ENCODE measurements at regions not wholly inside any gene's neighbourhood (a gene's known extent, or its start where the extent isn't known, plus 50 kb on each side); places are given as distances from the start of the nearest gene placed in this dataset.
A peak's percentile ranks its signal among the peaks of the same experiment; 100 is the strongest.

DNA sequence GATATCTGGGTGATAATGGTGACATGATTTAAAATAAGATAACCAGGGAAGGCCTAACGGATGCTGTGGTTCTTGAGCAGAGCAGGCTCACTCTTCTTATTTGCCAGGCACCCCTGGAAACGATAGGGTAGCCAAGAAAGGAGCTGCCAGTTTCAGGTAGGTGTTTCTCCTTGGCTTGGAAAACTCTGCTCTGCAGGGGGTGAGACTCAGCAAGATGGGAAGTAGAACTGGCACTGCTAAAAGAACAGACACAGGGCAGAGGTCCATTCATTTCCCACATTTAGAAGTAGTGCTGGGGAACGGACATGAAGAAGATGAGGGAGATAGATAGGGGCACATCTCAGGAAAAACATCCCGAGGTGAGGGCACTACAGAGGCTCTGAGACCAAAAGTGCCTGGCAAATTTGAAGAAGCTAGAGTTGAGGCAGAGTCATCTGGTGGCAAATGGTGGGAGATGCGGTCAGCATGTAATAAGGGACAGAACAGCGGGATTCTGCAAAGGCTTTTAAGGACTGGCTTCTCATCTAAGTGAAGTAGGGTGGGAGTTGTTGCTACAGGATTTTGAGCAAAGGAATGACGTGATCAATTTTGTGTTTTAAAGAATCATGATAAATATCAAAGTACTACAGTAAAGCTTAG, 323.4 kb upstream of the PLSCR5 start:
- no peak for TF ChIP-seq STAT1 (IDR thresholded peaks at IDR 0.05; ENCODE audit: unreplicated experiment)
- TF ChIP-seq, protein P1, sequence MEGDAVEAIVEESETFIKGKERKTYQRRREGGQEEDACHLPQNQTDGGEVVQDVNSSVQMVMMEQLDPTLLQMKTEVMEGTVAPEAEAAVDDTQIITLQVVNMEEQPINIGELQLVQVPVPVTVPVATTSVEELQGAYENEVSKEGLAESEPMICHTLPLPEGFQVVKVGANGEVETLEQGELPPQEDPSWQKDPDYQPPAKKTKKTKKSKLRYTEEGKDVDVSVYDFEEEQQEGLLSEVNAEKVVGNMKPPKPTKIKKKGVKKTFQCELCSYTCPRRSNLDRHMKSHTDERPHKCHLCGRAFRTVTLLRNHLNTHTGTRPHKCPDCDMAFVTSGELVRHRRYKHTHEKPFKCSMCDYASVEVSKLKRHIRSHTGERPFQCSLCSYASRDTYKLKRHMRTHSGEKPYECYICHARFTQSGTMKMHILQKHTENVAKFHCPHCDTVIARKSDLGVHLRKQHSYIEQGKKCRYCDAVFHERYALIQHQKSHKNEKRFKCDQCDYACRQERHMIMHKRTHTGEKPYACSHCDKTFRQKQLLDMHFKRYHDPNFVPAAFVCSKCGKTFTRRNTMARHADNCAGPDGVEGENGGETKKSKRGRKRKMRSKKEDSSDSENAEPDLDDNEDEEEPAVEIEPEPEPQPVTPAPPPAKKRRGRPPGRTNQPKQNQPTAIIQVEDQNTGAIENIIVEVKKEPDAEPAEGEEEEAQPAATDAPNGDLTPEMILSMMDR (conservative IDR thresholded peaks at IDR 0.05; ENCODE audit: low read depth in 2 of 2) = peak in 1 of 2 experiments; percentile 38; a peak in 3 of 4 replicates
- no peaks in the 10 kb centered on the region for H3K9me2 ChIP-seq (ENCODE audit: insufficient read depth)
- H2AFZ ChIP-seq = no peak overlapping the region
- ATAC-seq (peak; percentile 66), DNase-seq (ENCODE audit: low spot score) (peak; percentile 26)
- no peaks in the 10 kb centered on the region for H3K9me3 Mint-ChIP-seq
- H3K79me2 ChIP-seq (replicated peaks; ENCODE audit: insufficient read depth) = no peaks in the 10 kb centered on the region
- no peaks in the 10 kb centered on the region for H3K27me3 ChIP-seq (ENCODE audit: insufficient read depth)
- no peaks in the 10 kb centered on the region for H3K36me3 ChIP-seq (ENCODE audit: insufficient read depth)
- H3F3A ChIP-seq (replicated peaks; ENCODE audit: low read depth) = no peaks in the 10 kb centered on the region
- H3K27ac ChIP-seq (ENCODE audit: low read depth) = no peak overlapping the region
- H3K36me3 Mint-ChIP-seq (ENCODE audit: low read depth) = no peaks in the 10 kb centered on the region
- H3K4me2 ChIP-seq = no peak overlapping the region
- peaks cover 5% of the 10 kb centered on the region; the same call in 2 of the 3 replicates for H3K4me1 Mint-ChIP-seq
- no peak overlapping the region for H3K4me3 Mint-ChIP-seq
- no peak overlapping the region for H3K4me3 ChIP-seq
- H3K27me3 Mint-ChIP-seq (ENCODE audit: insufficient read depth, low read depth, poor library complexity) = peaks cover 2% of the 10 kb centered on the region
- H3K4me1 ChIP-seq (ENCODE audit: insufficient read depth) = no peaks in the 10 kb centered on the region
- H4K20me1 ChIP-seq (replicated peaks; ENCODE audit: insufficient read depth) = no peaks in the 10 kb centered on the region
- no peak overlapping the region; the same call in 1 of the 2 replicates for H3K27ac Mint-ChIP-seq

DNA sequence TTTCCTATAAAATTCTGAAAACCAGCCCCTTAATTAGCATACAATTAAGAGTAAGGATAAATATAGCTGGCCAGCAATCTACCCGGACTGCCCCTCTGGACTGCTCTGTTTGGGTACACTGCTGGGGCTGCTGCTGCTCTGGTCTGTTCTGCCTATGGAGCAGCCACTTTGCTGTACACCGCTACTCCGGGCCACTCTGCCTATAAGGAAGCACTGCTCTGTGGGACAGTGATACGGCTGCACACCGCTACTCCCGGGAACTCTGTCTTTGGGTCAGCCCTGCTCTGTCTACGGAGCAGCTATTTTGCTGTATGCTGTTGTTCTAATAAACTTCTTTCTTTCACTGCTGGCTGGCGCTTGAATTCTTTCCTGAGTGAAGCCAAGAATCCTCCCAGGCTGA, 316.5 kb upstream of the PLSCR5 start:
- no peak overlapping the region; the same call in 1 of the 2 replicates for H3K27ac Mint-ChIP-seq
- no peaks in the 10 kb centered on the region for H3K4me1 Mint-ChIP-seq
- no peaks in the 10 kb centered on the region for H3K27me3 Mint-ChIP-seq (ENCODE audit: insufficient read depth, low read depth, poor library complexity)
- H3K4me2 ChIP-seq = no peak overlapping the region
- H3K9me2 ChIP-seq (ENCODE audit: insufficient read depth) = peaks cover 3% of the 10 kb centered on the region; the same call in 1 of the 2 replicates
- peak; percentile 60 for ATAC-seq
- no peaks in the 10 kb centered on the region for H3K79me2 ChIP-seq (replicated peaks; ENCODE audit: insufficient read depth)
- H4K20me1 ChIP-seq (replicated peaks; ENCODE audit: insufficient read depth) = no peaks in the 10 kb centered on the region
- H3K36me3 Mint-ChIP-seq (ENCODE audit: low read depth) = no peaks in the 10 kb centered on the region
- no peaks in the 10 kb centered on the region for H3K36me3 ChIP-seq (ENCODE audit: insufficient read depth)
- no peaks in the 10 kb centered on the region for H3K4me1 ChIP-seq (ENCODE audit: insufficient read depth)
- H3K27ac ChIP-seq (ENCODE audit: low read depth) = no peak overlapping the region
- no peak overlapping the region for H2AFZ ChIP-seq
- no peaks in the 10 kb centered on the region for H3F3A ChIP-seq (replicated peaks; ENCODE audit: low read depth)
- no peak for DNase-seq (ENCODE audit: low spot score)
- no peaks in the 10 kb centered on the region for H3K9me3 Mint-ChIP-seq
- no peaks in the 10 kb centered on the region for H3K27me3 ChIP-seq (ENCODE audit: insufficient read depth)
- no peak overlapping the region for H3K4me3 ChIP-seq
- no peak overlapping the region for H3K4me3 Mint-ChIP-seq
- no peak for TF ChIP-seq STAT1 (IDR thresholded peaks at IDR 0.05; ENCODE audit: unreplicated experiment)
- TF ChIP-seq, protein P2, sequence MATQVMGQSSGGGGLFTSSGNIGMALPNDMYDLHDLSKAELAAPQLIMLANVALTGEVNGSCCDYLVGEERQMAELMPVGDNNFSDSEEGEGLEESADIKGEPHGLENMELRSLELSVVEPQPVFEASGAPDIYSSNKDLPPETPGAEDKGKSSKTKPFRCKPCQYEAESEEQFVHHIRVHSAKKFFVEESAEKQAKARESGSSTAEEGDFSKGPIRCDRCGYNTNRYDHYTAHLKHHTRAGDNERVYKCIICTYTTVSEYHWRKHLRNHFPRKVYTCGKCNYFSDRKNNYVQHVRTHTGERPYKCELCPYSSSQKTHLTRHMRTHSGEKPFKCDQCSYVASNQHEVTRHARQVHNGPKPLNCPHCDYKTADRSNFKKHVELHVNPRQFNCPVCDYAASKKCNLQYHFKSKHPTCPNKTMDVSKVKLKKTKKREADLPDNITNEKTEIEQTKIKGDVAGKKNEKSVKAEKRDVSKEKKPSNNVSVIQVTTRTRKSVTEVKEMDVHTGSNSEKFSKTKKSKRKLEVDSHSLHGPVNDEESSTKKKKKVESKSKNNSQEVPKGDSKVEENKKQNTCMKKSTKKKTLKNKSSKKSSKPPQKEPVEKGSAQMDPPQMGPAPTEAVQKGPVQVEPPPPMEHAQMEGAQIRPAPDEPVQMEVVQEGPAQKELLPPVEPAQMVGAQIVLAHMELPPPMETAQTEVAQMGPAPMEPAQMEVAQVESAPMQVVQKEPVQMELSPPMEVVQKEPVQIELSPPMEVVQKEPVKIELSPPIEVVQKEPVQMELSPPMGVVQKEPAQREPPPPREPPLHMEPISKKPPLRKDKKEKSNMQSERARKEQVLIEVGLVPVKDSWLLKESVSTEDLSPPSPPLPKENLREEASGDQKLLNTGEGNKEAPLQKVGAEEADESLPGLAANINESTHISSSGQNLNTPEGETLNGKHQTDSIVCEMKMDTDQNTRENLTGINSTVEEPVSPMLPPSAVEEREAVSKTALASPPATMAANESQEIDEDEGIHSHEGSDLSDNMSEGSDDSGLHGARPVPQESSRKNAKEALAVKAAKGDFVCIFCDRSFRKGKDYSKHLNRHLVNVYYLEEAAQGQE (IDR thresholded peaks at IDR 0.05; ENCODE audit: unreplicated experiment) = no peak
- TF ChIP-seq EZH2 (IDR thresholded peaks at IDR 0.05; ENCODE audit: low read depth, unreplicated experiment) = no peak
- no peak for TF ChIP-seq POLR2AphosphoS5 (IDR thresholded peaks at IDR 0.05; ENCODE audit: low read depth)
- no peak for TF ChIP-seq JUNB (IDR thresholded peaks at IDR 0.05; ENCODE audit: unreplicated experiment)
- no peak for TF ChIP-seq CREB1 (CRISPR knock-in tag; IDR thresholded peaks at IDR 0.05; ENCODE audit: low read depth)
- no peak for TF ChIP-seq ZNF331 (CRISPR knock-in tag; IDR thresholded peaks at IDR 0.05; ENCODE audit: low read depth)
- TF ChIP-seq ZNF114 (CRISPR knock-in tag; IDR thresholded peaks at IDR 0.05) = no peak
- TF ChIP-seq ZNF462 (CRISPR knock-in tag; IDR thresholded peaks at IDR 0.05) = no peak
